GM23338 (cell line): ENCODE measurements at regions not wholly inside any gene's neighbourhood (a gene's known extent, or its start where the extent isn't known, plus 50 kb on each side); places are given as distances from the start of the nearest gene placed in this dataset.

Experiments used
- ATAC-seq: fragments of 200-7000 bp; cut with Tn5 transposase; 3 replicates; pipeline ENCODE4 v1.9.1; 2020
- DNase-seq: peaks from one replicate; pipeline ENCODE4 v3.0.0-alpha.2; 2015; ENCODE audit warnings: low spot score
- H2AFZ ChIP-seq: fragments of 200-600 bp; sonication (generic); 2 replicates; pipeline ENCODE4 v1.8.0; 2016; ENCODE audit warnings: antibody characterized with exemption, mild to moderate bottlenecking, moderate library complexity
- H3F3A ChIP-seq: fragments of 200-600 bp; sonication (generic); replicated peaks from 2 replicates; pipeline ENCODE4 v1.8.0; 2017; ENCODE audit warnings: antibody characterized with exemption, mixed run types, low read depth
- H3K27ac ChIP-seq: fragments of 200-600 bp; sonication (generic); 2 replicates; pipeline ENCODE4 v1.6.1; 2016; ENCODE audit warnings: low read depth
- H3K27me3 ChIP-seq: fragments of 200-600 bp; sonication (generic); 2 replicates; pipeline ENCODE4 v1.8.0; 2016; ENCODE audit warnings: mild to moderate bottlenecking, mixed run types, moderate library complexity; ENCODE audit not compliant: insufficient read depth
- H3K36me3 ChIP-seq: fragments of 200-600 bp; sonication (generic); 2 replicates; pipeline ENCODE4 v1.8.0; 2016; ENCODE audit warnings: mild to moderate bottlenecking; ENCODE audit not compliant: insufficient read depth
- H3K4me1 ChIP-seq: fragments of 200-600 bp; sonication (generic); 2 replicates; pipeline ENCODE4 v1.8.0; 2016; ENCODE audit warnings: mild to moderate bottlenecking, moderate library complexity; ENCODE audit not compliant: insufficient read depth
- H3K4me2 ChIP-seq: fragments of 200-600 bp; sonication (generic); 2 replicates; pipeline ENCODE4 v1.7.1; 2017; ENCODE audit warnings: mixed run types
- H3K4me3 ChIP-seq: fragments of 200-600 bp; sonication (generic); 2 replicates; pipeline ENCODE4 v1.6.1; 2016; ENCODE audit warnings: mixed run types
- H3K79me2 ChIP-seq: fragments of 200-600 bp; sonication (generic); replicated peaks from 2 replicates; pipeline ENCODE4 v1.8.0; 2017; ENCODE audit warnings: mild to moderate bottlenecking; ENCODE audit not compliant: insufficient read depth
- H3K9me2 ChIP-seq: fragments of 200-600 bp; sonication (generic); 2 replicates; pipeline ENCODE4 v1.8.0; 2017; ENCODE audit not compliant: insufficient read depth
- H4K20me1 ChIP-seq: fragments of 200-600 bp; sonication (generic); replicated peaks from 2 replicates; pipeline ENCODE4 v1.8.0; 2017; ENCODE audit warnings: mild to moderate bottlenecking; ENCODE audit not compliant: insufficient read depth
- H3K27ac Mint-ChIP-seq: 2 replicates; pipeline ENCODE4 v1.8.0; 2020; ENCODE audit warnings: inconsistent platforms, mild to moderate bottlenecking, moderate library complexity, mixed read lengths
- H3K27me3 Mint-ChIP-seq: 3 replicates; pipeline ENCODE4 v1.8.0; 2022; ENCODE audit warnings: low read depth, mild to moderate bottlenecking, moderate library complexity, mixed read lengths, inconsistent platforms; ENCODE audit not compliant: insufficient read depth, poor library complexity
- H3K36me3 Mint-ChIP-seq: 3 replicates; pipeline ENCODE4 v1.8.0; 2021; ENCODE audit warnings: low read depth, mild to moderate bottlenecking, inconsistent platforms, moderate library complexity, mixed read lengths
- H3K4me1 Mint-ChIP-seq: 3 replicates; pipeline ENCODE4 v1.8.0; 2020; ENCODE audit warnings: mild to moderate bottlenecking, inconsistent platforms, mixed read lengths
- H3K4me3 Mint-ChIP-seq: 3 replicates; pipeline ENCODE4 v1.8.0; 2021; ENCODE audit warnings: moderate library complexity, mild to moderate bottlenecking, inconsistent platforms, mixed read lengths
- H3K9me3 Mint-ChIP-seq: 3 replicates; pipeline ENCODE4 v1.8.0; 2020; ENCODE audit warnings: moderate library complexity, mild to moderate bottlenecking, inconsistent platforms, mixed read lengths
- CREB1 ChIP-seq: fragments of 250-450 bp; sonication (Bioruptor Pico); IDR thresholded peaks from 2 replicates; pipeline ENCODE4 v1.5.0; 2020; ENCODE audit warnings: low read depth, mild to moderate bottlenecking, moderate library complexity
- ETS1 ChIP-seq: IDR thresholded peaks from 2 replicates; pipeline ENCODE4 v1.6.1; 2016; ENCODE audit warnings: antibody characterized with exemption
- EZH2 ChIP-seq: fragments of 200-600 bp; sonication (generic); IDR thresholded peaks from one replicate; pipeline ENCODE4 v1.8.0; 2017; ENCODE audit warnings: antibody characterized with exemption, mild to moderate bottlenecking, low read depth; ENCODE audit not compliant: unreplicated experiment
- EZH2phosphoT487 ChIP-seq: fragments of 200-600 bp; sonication (generic); IDR thresholded peaks from one replicate; pipeline ENCODE4 v1.8.1; 2018; ENCODE audit warnings: antibody characterized with exemption; ENCODE audit not compliant: unreplicated experiment
- JUNB ChIP-seq: IDR thresholded peaks from one replicate; pipeline ENCODE4 v1.6.1; 2016; ENCODE audit warnings: antibody characterized with exemption; ENCODE audit not compliant: unreplicated experiment
- NANOG ChIP-seq: IDR thresholded peaks from 2 replicates; pipeline ENCODE4 v1.6.1; 2016; ENCODE audit warnings: antibody characterized with exemption, borderline replicate concordance
- POLR2AphosphoS5 ChIP-seq: IDR thresholded peaks from 2 replicates; pipeline ENCODE4 v1.6.1; 2016; ENCODE audit warnings: antibody characterized with exemption, low read depth
- REST ChIP-seq: IDR thresholded peaks from one replicate; pipeline ENCODE4 v1.6.1; 2018; ENCODE audit warnings: antibody characterized with exemption; ENCODE audit not compliant: unreplicated experiment
- STAT1 ChIP-seq: IDR thresholded peaks from one replicate; pipeline ENCODE4 v1.6.1; 2016; ENCODE audit warnings: antibody characterized with exemption; ENCODE audit not compliant: unreplicated experiment
- ZNF114 ChIP-seq: fragments of 250-450 bp; sonication (Bioruptor Pico); IDR thresholded peaks from 2 replicates; pipeline ENCODE4 v1.5.0; 2020; ENCODE audit warnings: mild to moderate bottlenecking, moderate library complexity
- ZNF331 ChIP-seq: fragments of 250-450 bp; sonication (Bioruptor Pico); IDR thresholded peaks from 2 replicates; pipeline ENCODE4 v1.5.0; 2020; ENCODE audit warnings: low read depth, mild to moderate bottlenecking, moderate library complexity
- ZNF462 ChIP-seq: fragments of 250-450 bp; sonication (Bioruptor Pico); IDR thresholded peaks from 2 replicates; pipeline ENCODE4 v1.5.0; 2020; ENCODE audit warnings: mild to moderate bottlenecking, moderate library complexity

GRCh38 chr4:3345384-3345783 lies 52.6 kb downstream of the RGS12 start:
- Mint-ChIP-seq H3K27ac (no peak overlapping the region), H3K27me3 (peaks cover 6% of the 10 kb centered on the region), H3K4me3 (no peak overlapping the region), H3K9me3 (no peaks in the 10 kb centered on the region), H3K36me3 (no peaks in the 10 kb centered on the region), H3K4me1 (peaks cover 28% of the 10 kb centered on the region)
- Histone ChIP-seq H3F3A (no peaks in the 10 kb centered on the region), H3K4me3 (no peak overlapping the region), H3K27me3 (no peaks in the 10 kb centered on the region), H3K4me1 (peaks cover 25% of the 10 kb centered on the region), H4K20me1 (no peaks in the 10 kb centered on the region; the same call in 1 of the 2 replicates), H2AFZ (no peak overlapping the region), H3K4me2 (no peak overlapping the region), H3K79me2 (no peaks in the 10 kb centered on the region), H3K27ac (no peak overlapping the region), H3K9me2 (no peaks in the 10 kb centered on the region), H3K36me3 (no peaks in the 10 kb centered on the region)
- ATAC-seq, result no peak
- no peak for TF ChIP-seq POLR2AphosphoS5
- TF ChIP-seq CREB1 (CRISPR knock-in tag), result no peak
- no peak for TF ChIP-seq ETS1
- TF ChIP-seq REST, result no peak
- no peak for TF ChIP-seq ZNF114 (CRISPR knock-in tag)
- no peak for TF ChIP-seq STAT1
- no peak for TF ChIP-seq JUNB
- TF ChIP-seq NANOG, result no peak
- TF ChIP-seq ZNF462 (CRISPR knock-in tag), result no peak
- no peak for TF ChIP-seq ZNF331 (CRISPR knock-in tag)
- TF ChIP-seq EZH2phosphoT487, result no peak
- TF ChIP-seq EZH2, result no peak
- no peak for DNase-seq
